DOHH2 (cell line): ENCODE measurements at regions not wholly inside any gene's neighbourhood (a gene's known extent, or its start where the extent isn't known, plus 50 kb on each side); places are given as distances from the start of the nearest gene placed in this dataset.

ENCODE experiments used
- EZH2phosphoT487 ChIP-seq: fragments of 200-600 bp; sonication (generic); IDR thresholded peaks from 2 replicates; pipeline ENCODE4 v1.6.1; 2017; ENCODE audit warnings: borderline replicate concordance, mild to moderate bottlenecking, antibody characterized with exemption, low read length, moderate library complexity, mixed read lengths
- TF ChIP-seq, protein P1 (sequence below): fragments of 200-600 bp; sonication (generic); IDR thresholded peaks from one replicate; pipeline ENCODE4 v1.5.1; 2014; ENCODE audit warnings: antibody characterized with exemption, mild to moderate bottlenecking, low read depth, low read length; ENCODE audit not compliant: poor library complexity, severe bottlenecking

DNA sequence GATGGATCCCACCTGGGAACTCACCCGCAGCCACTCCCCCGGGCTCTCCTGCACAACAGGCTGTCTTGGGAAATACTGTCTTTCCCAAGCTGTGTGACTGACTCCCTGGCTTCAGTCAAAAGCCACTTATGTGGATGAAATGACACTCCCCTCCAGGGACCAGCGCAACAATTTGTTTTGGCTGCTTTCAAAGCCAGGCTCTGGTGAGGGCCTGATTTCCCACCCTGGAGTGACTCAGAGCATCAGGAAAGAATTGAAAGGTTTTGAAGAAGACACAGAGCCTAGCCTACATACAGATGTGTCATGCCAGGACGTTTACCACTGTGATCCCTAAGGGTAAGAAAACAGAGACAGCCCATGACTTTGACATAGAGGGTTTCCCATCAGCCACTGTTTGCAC lies 550.5 kb downstream of the MIAT start:
- TF ChIP-seq, protein P1, sequence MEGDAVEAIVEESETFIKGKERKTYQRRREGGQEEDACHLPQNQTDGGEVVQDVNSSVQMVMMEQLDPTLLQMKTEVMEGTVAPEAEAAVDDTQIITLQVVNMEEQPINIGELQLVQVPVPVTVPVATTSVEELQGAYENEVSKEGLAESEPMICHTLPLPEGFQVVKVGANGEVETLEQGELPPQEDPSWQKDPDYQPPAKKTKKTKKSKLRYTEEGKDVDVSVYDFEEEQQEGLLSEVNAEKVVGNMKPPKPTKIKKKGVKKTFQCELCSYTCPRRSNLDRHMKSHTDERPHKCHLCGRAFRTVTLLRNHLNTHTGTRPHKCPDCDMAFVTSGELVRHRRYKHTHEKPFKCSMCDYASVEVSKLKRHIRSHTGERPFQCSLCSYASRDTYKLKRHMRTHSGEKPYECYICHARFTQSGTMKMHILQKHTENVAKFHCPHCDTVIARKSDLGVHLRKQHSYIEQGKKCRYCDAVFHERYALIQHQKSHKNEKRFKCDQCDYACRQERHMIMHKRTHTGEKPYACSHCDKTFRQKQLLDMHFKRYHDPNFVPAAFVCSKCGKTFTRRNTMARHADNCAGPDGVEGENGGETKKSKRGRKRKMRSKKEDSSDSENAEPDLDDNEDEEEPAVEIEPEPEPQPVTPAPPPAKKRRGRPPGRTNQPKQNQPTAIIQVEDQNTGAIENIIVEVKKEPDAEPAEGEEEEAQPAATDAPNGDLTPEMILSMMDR = no peak
- TF ChIP-seq EZH2phosphoT487 = no peak
